H9 (cell line): ENCODE measurements at regions not wholly inside any gene's neighbourhood (a gene's known extent, or its start where the extent isn't known, plus 50 kb on each side); places are given as distances from the start of the nearest gene placed in this dataset.

Experiments used
- DNase-seq: peaks from one replicate; pipeline ENCODE4 v3.0.0-alpha.2; 2017
- H2AFZ ChIP-seq: one replicate; pipeline ENCODE4 v1.6.1; 2013; ENCODE audit warnings: mild to moderate bottlenecking, low read length, control low read depth, moderate library complexity
- H2AK5ac ChIP-seq: 2 replicates; pipeline ENCODE4 v1.6.1; 2013; ENCODE audit warnings: low read length, control low read depth, mixed read lengths; ENCODE audit not compliant: insufficient read length
- H2BK120ac ChIP-seq: one replicate; pipeline ENCODE4 v1.6.1; 2013; ENCODE audit warnings: low read depth, mild to moderate bottlenecking, low read length, control low read depth, inconsistent platforms; ENCODE audit not compliant: poor library complexity, severe bottlenecking
- H2BK12ac ChIP-seq: 2 replicates; pipeline ENCODE4 v1.6.1; 2013; ENCODE audit warnings: low read length, control low read depth, mixed read lengths, low read depth; ENCODE audit not compliant: insufficient read length
- H2BK15ac ChIP-seq: 2 replicates; pipeline ENCODE4 v1.6.1; 2013; ENCODE audit warnings: low read depth, low read length, control low read depth
- H2BK20ac ChIP-seq: one replicate; pipeline ENCODE4 v1.6.1; 2013; ENCODE audit warnings: low read depth, mild to moderate bottlenecking, low read length, control low read depth, inconsistent platforms; ENCODE audit not compliant: poor library complexity, severe bottlenecking
- H2BK5ac ChIP-seq: 2 replicates; pipeline ENCODE4 v1.6.1; 2013; ENCODE audit warnings: low read length, control low read depth, mixed read lengths; ENCODE audit not compliant: insufficient read length
- H3K14ac ChIP-seq: 2 replicates; pipeline ENCODE4 v1.6.1; 2013; ENCODE audit warnings: low read length, control low read depth; ENCODE audit not compliant: insufficient read depth
- H3K18ac ChIP-seq: 2 replicates; pipeline ENCODE4 v1.6.1; 2013; ENCODE audit warnings: low read depth, mild to moderate bottlenecking, mixed read lengths, low read length, control low read depth; ENCODE audit not compliant: insufficient read length
- H3K23ac ChIP-seq: 2 replicates; pipeline ENCODE4 v1.6.1; 2013; ENCODE audit warnings: low read length, control low read depth, mixed read lengths, low read depth; ENCODE audit not compliant: insufficient read length
- H3K23me2 ChIP-seq: 2 replicates; pipeline ENCODE4 v1.6.1; 2013; ENCODE audit warnings: low read depth, mild to moderate bottlenecking, mixed read lengths, low read length, control low read depth; ENCODE audit not compliant: insufficient read length, poor library complexity, severe bottlenecking
- H3K27ac ChIP-seq: 2 replicates; pipeline ENCODE4 v1.5.1; 2013; ENCODE audit warnings: low read length, control low read depth, mixed read lengths, low read depth; ENCODE audit not compliant: insufficient read length
- H3K27me3 ChIP-seq: 2 replicates; pipeline ENCODE4 v1.6.1; 2013; ENCODE audit warnings: low read length, control low read depth, inconsistent platforms; ENCODE audit not compliant: insufficient read depth
- H3K4ac ChIP-seq: 2 replicates; pipeline ENCODE4 v1.6.1; 2013; ENCODE audit warnings: low read depth, mild to moderate bottlenecking, control low read depth, inconsistent platforms, low read length, moderate library complexity
- H3K4me1 ChIP-seq: 2 replicates; pipeline ENCODE4 v1.6.1; 2013; ENCODE audit warnings: low read length, control low read depth, inconsistent platforms; ENCODE audit not compliant: insufficient read depth
- H3K4me2 ChIP-seq: 2 replicates; pipeline ENCODE4 v1.6.1; 2013; ENCODE audit warnings: low read length, control low read depth, mixed read lengths; ENCODE audit not compliant: insufficient read length, insufficient read depth
- H3K56ac ChIP-seq: 2 replicates; pipeline ENCODE4 v1.6.1; 2013; ENCODE audit warnings: low read depth, mild to moderate bottlenecking, mixed read lengths, low read length, control low read depth; ENCODE audit not compliant: insufficient read length
- H3K79me1 ChIP-seq: 2 replicates; pipeline ENCODE4 v1.6.1; 2013; ENCODE audit warnings: low read depth, mild to moderate bottlenecking, moderate library complexity, low read length, control low read depth, inconsistent platforms; ENCODE audit not compliant: insufficient read depth, poor library complexity, severe bottlenecking
- H3K79me2 ChIP-seq: 2 replicates; pipeline ENCODE4 v1.6.1; 2013; ENCODE audit warnings: low read length, control low read depth, inconsistent platforms; ENCODE audit not compliant: insufficient read depth
- H3K9ac ChIP-seq: 2 replicates; pipeline ENCODE4 v1.6.1; 2013; ENCODE audit warnings: low read length, control low read depth, mixed read lengths; ENCODE audit not compliant: insufficient read length; ENCODE audit errors: extremely low read depth
- H3K9me3 ChIP-seq: one replicate; pipeline ENCODE4 v1.6.1; 2013; ENCODE audit warnings: low read depth, low read length, inconsistent platforms; ENCODE audit not compliant: control insufficient read depth
- H3T11ph ChIP-seq: one replicate; pipeline ENCODE4 v1.6.1; 2013; ENCODE audit warnings: mild to moderate bottlenecking, low read length, control low read depth, inconsistent platforms
- H4K20me1 ChIP-seq: one replicate; pipeline ENCODE4 v1.6.1; 2013; ENCODE audit not compliant: control insufficient read depth, insufficient read length, insufficient read depth
- H4K5ac ChIP-seq: 2 replicates; pipeline ENCODE4 v1.6.1; 2013; ENCODE audit warnings: low read depth, mild to moderate bottlenecking, mixed read lengths, low read length, control low read depth; ENCODE audit not compliant: insufficient read length
- H4K8ac ChIP-seq: replicated peaks from 2 replicates; pipeline ENCODE4 v1.6.1; 2013; ENCODE audit warnings: low read length, control low read depth, mixed read lengths, low read depth; ENCODE audit not compliant: insufficient read length
- H4K91ac ChIP-seq: 2 replicates; pipeline ENCODE4 v1.6.1; 2013; ENCODE audit warnings: low read depth, mild to moderate bottlenecking, moderate library complexity, mixed read lengths, low read length, control low read depth; ENCODE audit not compliant: insufficient read length
- H3K27ac Mint-ChIP-seq, 3 experiments: 2 replicates in 2 of 3; 3 replicates in 1 of 3; pipeline ENCODE4 v1.8.0; 2020 to 2021; ENCODE audit warnings: mixed read lengths in 3 of 3, mild to moderate bottlenecking in 1 of 3, moderate library complexity in 1 of 3
- H3K27me3 Mint-ChIP-seq: 2 replicates; pipeline ENCODE4 v1.8.0; 2021; ENCODE audit warnings: low read depth, mild to moderate bottlenecking, moderate library complexity, mixed read lengths
- H3K36me3 Mint-ChIP-seq, 3 experiments: 2 replicates in 2 of 3; 3 replicates in 1 of 3; pipeline ENCODE4 v1.8.0; 2020 to 2021; ENCODE audit warnings: low read depth in 3 of 3, mixed read lengths in 3 of 3; ENCODE audit not compliant: insufficient read depth in 1 of 3
- H3K4me1 Mint-ChIP-seq, 2 experiments: 2 replicates each; pipeline ENCODE4 v1.8.0; 2020; ENCODE audit warnings: mixed read lengths in 2 of 2
- H3K4me3 Mint-ChIP-seq, 2 experiments: 2 replicates in 1 of 2; 3 replicates in 1 of 2; pipeline ENCODE4 v1.8.0; 2020 to 2021; ENCODE audit warnings: mild to moderate bottlenecking in 2 of 2, mixed read lengths in 2 of 2, moderate library complexity in 1 of 2
- H3K9me3 Mint-ChIP-seq, 2 experiments: 2 replicates in 1 of 2; 3 replicates in 1 of 2; pipeline ENCODE4 v1.8.0; 2020; ENCODE audit warnings: mild to moderate bottlenecking in 2 of 2, mixed read lengths in 2 of 2, moderate library complexity in 1 of 2
- CTCF ChIP-seq: fragments of 200-600 bp; sonication (generic); conservative IDR thresholded peaks from 3 replicates; pipeline ENCODE4 v1.8.0; 2021; ENCODE audit warnings: antibody characterized with exemption, mild to moderate bottlenecking
- WGBS: extraction: QIAGEN DNeasy Blood & Tissue Kit; methylation state at CpG from one replicate; pipeline ENCODE4 v1.1.7; 2013; ENCODE audit warnings: missing lambda C conversion rate, low lambda C conversion rate, mixed read lengths; ENCODE audit not compliant: insufficient read length; ENCODE audit errors: extremely low coverage; 5-methylcytosine and 5-hydroxymethylcytosine counted together

- no peak overlapping the region for H3K4me3 Mint-ChIP-seq
- Histone ChIP-seq H3K4me1 (no peaks in the 10 kb centered on the region), H2AFZ (no peak overlapping the region), H2BK5ac (no peak overlapping the region), H3K23me2 (no peaks in the 10 kb centered on the region), H4K8ac (no peak overlapping the region), H2BK20ac (no peak overlapping the region), H3K23ac (no peak overlapping the region), H3K9me3 (no peaks in the 10 kb centered on the region), H3K79me1 (no peaks in the 10 kb centered on the region), H4K20me1 (no peaks in the 10 kb centered on the region), H3K18ac (no peak overlapping the region), H3K27ac (no peak overlapping the region), H4K91ac (no peak overlapping the region), H4K5ac (no peak overlapping the region), H2AK5ac (no peak overlapping the region), H3K9ac (no peak overlapping the region), H3K56ac (no peak overlapping the region), H3T11ph (no peak overlapping the region), H3K79me2 (no peaks in the 10 kb centered on the region), H2BK120ac (no peak overlapping the region), H3K4ac (no peak overlapping the region), H3K27me3 (no peaks in the 10 kb centered on the region), H3K14ac (no peak overlapping the region), H3K4me2 (no peak overlapping the region), H2BK15ac (no peak overlapping the region), H2BK12ac (no peak overlapping the region)
- H3K27me3 Mint-ChIP-seq = no peaks in the 10 kb centered on the region
- WGBS = no CpG with 5 or more reads among the region's 4 CpGs
- H3K36me3 Mint-ChIP-seq = no peaks in the 10 kb centered on the region
- no peaks in the 10 kb centered on the region for H3K9me3 Mint-ChIP-seq
- no peak overlapping the region; a peak in 1 of 7 replicates for H3K27ac Mint-ChIP-seq
- no peak for DNase-seq
- H3K4me1 Mint-ChIP-seq = no peaks in the 10 kb centered on the region; a peak in 1 of 4 replicates
- TF ChIP-seq CTCF = no peak
These were observed 235.0 kb upstream of the ZC3H12C start for GRCh38 chr11:109858152-109858551.
